Thyroid gland (tissue), 4 donors: ENCODE measurements at regions not wholly inside any gene's neighbourhood (a gene's known extent, or its start where the extent isn't known, plus 50 kb on each side); places are given as distances from the start of the nearest gene placed in this dataset.

Source experiments
- POLR2A ChIP-seq, 2 donors: fragments of 450-650 bp; IDR thresholded peaks; one replicate each; pipeline ENCODE4 v1.6.1; 2017; ENCODE audit warnings: antibody characterized with exemption in 2 of 2, mild to moderate bottlenecking in 2 of 2, moderate library complexity in 1 of 2
- TF ChIP-seq, protein P1 (sequence below), 6 experiments: fragments of 200-600 bp in 3 of 6; fragments of 450-650 bp in 3 of 6; sonication (generic) in 3 of 6; IDR thresholded peaks; one replicate each; pipeline ENCODE4 v1.5.1; 2016 to 2019; ENCODE audit warnings: antibody characterized with exemption in 6 of 6, mild to moderate bottlenecking in 2 of 6, inconsistent platforms in 1 of 6, moderate library complexity in 1 of 6

DNA sequence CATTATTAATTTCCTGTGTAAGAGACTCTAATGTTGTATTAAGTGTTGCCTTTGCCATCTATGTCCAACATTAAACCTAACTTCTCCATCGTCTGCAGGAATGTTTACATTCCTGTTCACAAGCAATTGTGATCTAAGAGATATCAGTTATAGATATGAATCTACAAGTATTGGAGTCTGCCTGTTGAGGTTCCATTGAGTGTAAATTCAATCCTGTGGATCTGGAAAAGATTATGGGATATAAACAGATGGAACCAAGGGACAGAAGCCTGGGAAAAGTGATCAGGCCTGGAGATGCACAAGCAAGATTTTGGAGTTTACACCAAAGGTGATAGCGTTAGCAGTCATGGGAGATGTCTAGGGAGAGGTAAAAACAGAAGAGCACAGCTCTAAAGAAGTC, 135.5 kb downstream of the LSMEM1 start:
- TF ChIP-seq, protein P1, sequence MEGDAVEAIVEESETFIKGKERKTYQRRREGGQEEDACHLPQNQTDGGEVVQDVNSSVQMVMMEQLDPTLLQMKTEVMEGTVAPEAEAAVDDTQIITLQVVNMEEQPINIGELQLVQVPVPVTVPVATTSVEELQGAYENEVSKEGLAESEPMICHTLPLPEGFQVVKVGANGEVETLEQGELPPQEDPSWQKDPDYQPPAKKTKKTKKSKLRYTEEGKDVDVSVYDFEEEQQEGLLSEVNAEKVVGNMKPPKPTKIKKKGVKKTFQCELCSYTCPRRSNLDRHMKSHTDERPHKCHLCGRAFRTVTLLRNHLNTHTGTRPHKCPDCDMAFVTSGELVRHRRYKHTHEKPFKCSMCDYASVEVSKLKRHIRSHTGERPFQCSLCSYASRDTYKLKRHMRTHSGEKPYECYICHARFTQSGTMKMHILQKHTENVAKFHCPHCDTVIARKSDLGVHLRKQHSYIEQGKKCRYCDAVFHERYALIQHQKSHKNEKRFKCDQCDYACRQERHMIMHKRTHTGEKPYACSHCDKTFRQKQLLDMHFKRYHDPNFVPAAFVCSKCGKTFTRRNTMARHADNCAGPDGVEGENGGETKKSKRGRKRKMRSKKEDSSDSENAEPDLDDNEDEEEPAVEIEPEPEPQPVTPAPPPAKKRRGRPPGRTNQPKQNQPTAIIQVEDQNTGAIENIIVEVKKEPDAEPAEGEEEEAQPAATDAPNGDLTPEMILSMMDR (IDR thresholded peaks at IDR 0.05), result no peak
- TF ChIP-seq POLR2A (IDR thresholded peaks at IDR 0.05), result no peak
